ENCODE measurements at regions not wholly inside any gene's neighbourhood (a gene's known extent, or its start where the extent isn't known, plus 50 kb on each side); places are given as distances from the start of the nearest gene placed in this dataset.

- TF ChIP-seq CTCF (IDR thresholded peaks at IDR 0.05) (no peak), POLR2A (IDR thresholded peaks at IDR 0.05) (no peak), EP300 (IDR thresholded peaks at IDR 0.05) (no peak)
These were observed 126.5 kb upstream of the BNC2 start for GRCh38 chr9:16996901-16997491.
